Spleen (tissue), 7 donors: ENCODE measurements at regions not wholly inside any gene's neighbourhood (a gene's known extent, or its start where the extent isn't known, plus 50 kb on each side); places are given as distances from the start of the nearest gene placed in this dataset.

Experiments
- CTCF ChIP-seq, 11 experiments: fragments of 200-600 bp in 7 of 11; fragments of 450-650 bp in 4 of 11; sonication (generic) in 4 of 11; IDR thresholded peaks in 8 of 11; conservative IDR thresholded peaks in 3 of 11; 1 replicate in 7 of 11; 2 replicates in 4 of 11; pipeline versions ENCODE4 v1.4.0 to v1.8.0; 2016 to 2021; ENCODE audit warnings: antibody characterized with exemption in 11 of 11, inconsistent platforms in 4 of 11, mild to moderate bottlenecking in 1 of 11
- POLR2A ChIP-seq, 3 donors: fragments of 450-650 bp; IDR thresholded peaks; one replicate each; pipeline ENCODE4 v1.5.1; 2017; ENCODE audit warnings: antibody characterized with exemption in 3 of 3, mild to moderate bottlenecking in 1 of 3
- donor health status: DM: no; HTN: no; CAD: no; lungs with moderate emphysema.
- donor health status: DM: no; HTN: no; CAD: no.
- donor health status: DM: no; HTN: no; CAD: no.

- TF ChIP-seq POLR2A (IDR thresholded peaks at IDR 0.05) = no peak
- TF ChIP-seq CTCF (IDR thresholded peaks at IDR 0.05 in 8 of 11, conservative IDR thresholded peaks at IDR 0.05 in 3 of 11) = no peak
These were observed 121.5 kb downstream of the WSCD1 start for GRCh38 chr17:6191405-6192324.
